Keratinocyte (primary cell): ENCODE measurements at regions not wholly inside any gene's neighbourhood (a gene's known extent, or its start where the extent isn't known, plus 50 kb on each side); places are given as distances from the start of the nearest gene placed in this dataset.

ENCODE experiments used
- DNase-seq: peaks from one replicate; pipeline ENCODE4 v3.0.0-alpha.2; 2011; ENCODE audit warnings: low read depth, missing footprints, low spot score
- FAIRE-seq: peaks from 2 replicates; lab custom pipeline; 2011; peaks lifted over from hg19 to GRCh38; lab: Jason Lieb, UNC
- H2AFZ ChIP-seq: 2 replicates; pipeline ENCODE4 v1.6.0; 2012; ENCODE audit warnings: low read length, control low read depth, inconsistent platforms; ENCODE audit not compliant: control insufficient read depth
- H3K27ac ChIP-seq: 2 replicates; pipeline ENCODE4 v1.5.1; 2011; ENCODE audit warnings: low read length; ENCODE audit not compliant: control insufficient read depth, insufficient read depth
- H3K27me3 ChIP-seq: 3 replicates; pipeline ENCODE4 v1.6.0; 2011; ENCODE audit warnings: low read length; ENCODE audit not compliant: control insufficient read depth, insufficient read depth; ENCODE audit errors: extremely low read depth
- H3K36me3 ChIP-seq, 2 experiments: 2 replicates in 1 of 2; 3 replicates in 1 of 2; pipeline ENCODE4 v1.5.1; 2011; ENCODE audit warnings: low read length in 2 of 2, mild to moderate bottlenecking in 1 of 2; ENCODE audit not compliant: control insufficient read depth in 2 of 2, insufficient read depth in 2 of 2; ENCODE audit errors: extremely low read depth in 1 of 2
- H3K4me1 ChIP-seq: 3 replicates; pipeline ENCODE4 v1.5.1; 2011; ENCODE audit warnings: low read length; ENCODE audit not compliant: control insufficient read depth, insufficient read depth; ENCODE audit errors: extremely low read depth
- H3K4me2 ChIP-seq: 3 replicates; pipeline ENCODE4 v1.6.0; 2011; ENCODE audit warnings: low read depth, low read length; ENCODE audit not compliant: control insufficient read depth, insufficient read depth; ENCODE audit errors: extremely low read depth
- H3K4me3 ChIP-seq, 3 experiments: fragments of 200-600 bp in 1 of 3; sonication (generic) in 1 of 3; 2 replicates in 2 of 3; 3 replicates in 1 of 3; pipeline ENCODE4 v1.5.1; 2011 to 2016; ENCODE audit warnings: low read length in 3 of 3, mild to moderate bottlenecking in 3 of 3, control low read depth in 2 of 3, inconsistent platforms in 1 of 3, low read depth in 1 of 3, mixed read lengths in 1 of 3, mixed run types in 1 of 3, moderate library complexity in 1 of 3; ENCODE audit not compliant: control insufficient read depth in 2 of 3, insufficient read depth in 2 of 3; ENCODE audit errors: extremely low read depth in 1 of 3
- H3K79me2 ChIP-seq: 2 replicates; pipeline ENCODE4 v1.6.0; 2012; ENCODE audit warnings: low read length; ENCODE audit not compliant: control insufficient read depth, insufficient read depth
- H3K9ac ChIP-seq: 3 replicates; pipeline ENCODE4 v1.6.0; 2011; ENCODE audit warnings: low read length; ENCODE audit not compliant: control insufficient read depth, insufficient read depth; ENCODE audit errors: extremely low read depth
- H3K9me1 ChIP-seq: 3 replicates; pipeline ENCODE4 v1.6.0; 2011; ENCODE audit warnings: low read length; ENCODE audit not compliant: control insufficient read depth, insufficient read depth; ENCODE audit errors: extremely low read depth
- H3K9me3 ChIP-seq: 2 replicates; pipeline ENCODE4 v1.5.1; 2012; ENCODE audit warnings: low read depth, low read length; ENCODE audit not compliant: control insufficient read depth
- H4K20me1 ChIP-seq: 3 replicates; pipeline ENCODE4 v1.6.0; 2011; ENCODE audit warnings: low read length; ENCODE audit not compliant: control insufficient read depth, insufficient read depth; ENCODE audit errors: extremely low read depth
- EZH2 ChIP-seq: IDR thresholded peaks from one replicate; pipeline ENCODE4 v1.6.1; 2012; ENCODE audit warnings: inconsistent platforms, mild to moderate bottlenecking, low read length, moderate library complexity
- dilution Hi-C: fragments of 300-500 bp; cut with MboI; formaldehyde crosslinking; loops from one replicate; pipeline ENCODE4 v1.7.0; 2020; ENCODE audit warnings: low sequenced_read_pairs; ENCODE audit not compliant: extremely low pct_ligation_motif_present
- TF ChIP-seq, protein P1 (sequence below), 3 experiments: IDR thresholded peaks in 1 of 3; conservative IDR thresholded peaks in 1 of 3; optimal IDR thresholded peaks in 1 of 3; 2 replicates in 2 of 3; 3 replicates in 1 of 3; pipeline versions ENCODE3 to v1.5.1; 2011; ENCODE audit warnings: low read length in 3 of 3, mild to moderate bottlenecking in 3 of 3, moderate library complexity in 2 of 3, control low read depth in 1 of 3, inconsistent platforms in 1 of 3; ENCODE audit not compliant: insufficient read depth in 2 of 3; ENCODE audit errors: extremely low read depth in 1 of 3

DNA sequence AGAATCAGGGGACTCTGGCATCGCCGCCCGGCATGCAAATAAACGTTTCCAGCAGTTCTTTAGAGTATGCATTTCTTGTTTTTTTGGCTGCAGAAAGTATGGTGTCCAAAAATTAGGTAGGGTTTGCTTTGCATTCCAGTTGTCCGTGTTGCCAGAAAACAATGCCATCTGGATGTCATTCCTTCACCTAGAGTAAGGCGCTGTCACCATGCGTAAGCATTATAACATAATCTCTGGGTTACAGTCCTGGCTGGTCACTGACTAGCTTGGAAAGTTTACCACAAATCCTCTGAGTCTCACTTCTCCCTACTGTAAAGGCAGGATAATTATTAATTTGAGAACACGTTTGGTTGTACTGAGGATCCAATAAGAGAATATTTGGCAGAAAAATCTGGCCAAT lies 457.7 kb downstream of the XYLT1 start:
- no peak overlapping the region for H2AFZ ChIP-seq
- no peak overlapping the region for H3K4me3 ChIP-seq
- H3K79me2 ChIP-seq: no peaks in the 10 kb centered on the region
- no peaks in the 10 kb centered on the region for H3K4me1 ChIP-seq
- H3K27me3 ChIP-seq: no peaks in the 10 kb centered on the region
- no peak overlapping the region for H3K4me2 ChIP-seq
- H3K36me3 ChIP-seq: no peaks in the 10 kb centered on the region
- no peaks in the 10 kb centered on the region for H3K9me1 ChIP-seq
- H3K9ac ChIP-seq: no peak overlapping the region
- DNase-seq (no peak), FAIRE-seq (no peak)
- H4K20me1 ChIP-seq: no peaks in the 10 kb centered on the region
- dilution Hi-C loops: no loop called here
- TF ChIP-seq, protein P1, sequence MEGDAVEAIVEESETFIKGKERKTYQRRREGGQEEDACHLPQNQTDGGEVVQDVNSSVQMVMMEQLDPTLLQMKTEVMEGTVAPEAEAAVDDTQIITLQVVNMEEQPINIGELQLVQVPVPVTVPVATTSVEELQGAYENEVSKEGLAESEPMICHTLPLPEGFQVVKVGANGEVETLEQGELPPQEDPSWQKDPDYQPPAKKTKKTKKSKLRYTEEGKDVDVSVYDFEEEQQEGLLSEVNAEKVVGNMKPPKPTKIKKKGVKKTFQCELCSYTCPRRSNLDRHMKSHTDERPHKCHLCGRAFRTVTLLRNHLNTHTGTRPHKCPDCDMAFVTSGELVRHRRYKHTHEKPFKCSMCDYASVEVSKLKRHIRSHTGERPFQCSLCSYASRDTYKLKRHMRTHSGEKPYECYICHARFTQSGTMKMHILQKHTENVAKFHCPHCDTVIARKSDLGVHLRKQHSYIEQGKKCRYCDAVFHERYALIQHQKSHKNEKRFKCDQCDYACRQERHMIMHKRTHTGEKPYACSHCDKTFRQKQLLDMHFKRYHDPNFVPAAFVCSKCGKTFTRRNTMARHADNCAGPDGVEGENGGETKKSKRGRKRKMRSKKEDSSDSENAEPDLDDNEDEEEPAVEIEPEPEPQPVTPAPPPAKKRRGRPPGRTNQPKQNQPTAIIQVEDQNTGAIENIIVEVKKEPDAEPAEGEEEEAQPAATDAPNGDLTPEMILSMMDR (optimal IDR thresholded peaks at IDR 0.05 in 1 of 3, IDR thresholded peaks at IDR 0.05 in 1 of 3, conservative IDR thresholded peaks at IDR 0.05 in 1 of 3; ENCODE audit: extremely low read depth in 1 of 3, insufficient read depth in 2 of 3, low read length in 3 of 3): no peak
- no peak for TF ChIP-seq EZH2
- no peak overlapping the region for H3K27ac ChIP-seq
- H3K9me3 ChIP-seq: no peaks in the 10 kb centered on the region

GRCh38 chr16:17014484-17015121 lies 456.2 kb downstream of the XYLT1 start:
- Histone ChIP-seq H3K79me2 (no peaks in the 10 kb centered on the region), H3K27me3 (no peaks in the 10 kb centered on the region), H3K9ac (no peak overlapping the region), H3K27ac (no peak overlapping the region), H3K36me3 (no peaks in the 10 kb centered on the region), H3K9me3 (no peaks in the 10 kb centered on the region), H3K4me3 (no peak overlapping the region), H3K9me1 (no peaks in the 10 kb centered on the region), H4K20me1 (no peaks in the 10 kb centered on the region), H3K4me2 (no peak overlapping the region), H3K4me1 (no peaks in the 10 kb centered on the region), H2AFZ (no peak overlapping the region)
- FAIRE-seq: no peak
- DNase-seq: no peak
- dilution Hi-C loops: no loop called here
- no peak for TF ChIP-seq EZH2
- TF ChIP-seq, protein P1 (optimal IDR thresholded peaks at IDR 0.05 in 1 of 3, IDR thresholded peaks at IDR 0.05 in 1 of 3, conservative IDR thresholded peaks at IDR 0.05 in 1 of 3; ENCODE audit: extremely low read depth in 1 of 3, insufficient read depth in 2 of 3, low read length in 3 of 3): no peak
